ENCODE measurements at regions not wholly inside any gene's neighbourhood (a gene's known extent, or its start where the extent isn't known, plus 50 kb on each side); places are given as distances from the start of the nearest gene placed in this dataset.

GRCh38 chr5:74969726-74970125 lies 82.6 kb downstream of the GCNT4 start:
- Histone ChIP-seq H2AFZ (ENCODE audit: low read depth, low read length) (no peak overlapping the region), H3K27me3 (ENCODE audit: control insufficient read depth in 2 of 2, insufficient read depth in 2 of 2, low read length in 2 of 2) (no peaks in the 10 kb centered on the region), H3K4me2 (ENCODE audit: insufficient read depth, low read length) (no peak overlapping the region), H3K36me3 (ENCODE audit: control insufficient read depth, insufficient read depth, low read length) (no peaks in the 10 kb centered on the region), H3K9me1 (ENCODE audit: control insufficient read depth, insufficient read depth, low read length) (no peaks in the 10 kb centered on the region), H3K27ac (ENCODE audit: extremely low read depth, low read depth, low read length) (no peak overlapping the region), H3K9me3 (replicated peaks; ENCODE audit: control insufficient read depth, insufficient read depth, low read depth, low read length) (no peaks in the 10 kb centered on the region), H3K4me1 (replicated peaks in 1 of 2; ENCODE audit: control insufficient read depth in 2 of 2, insufficient read depth in 2 of 2, low read length in 2 of 2) (no peaks in the 10 kb centered on the region), H4K20me1 (replicated peaks; ENCODE audit: control insufficient read depth, insufficient read depth, low read length) (no peaks in the 10 kb centered on the region), H3K4me3 (no peak overlapping the region), H3K9ac (ENCODE audit: insufficient read depth in 1 of 2, low read depth in 2 of 2, low read length in 2 of 2) (no peak overlapping the region), H3K79me2 (ENCODE audit: control insufficient read depth, insufficient read depth, low read length) (no peaks in the 10 kb centered on the region)
- CTCF ChIA-PET (ENCODE audit: low intra/inter-chr PET ratio), result no interaction called here
- ATAC-seq (no peak), DNase-seq (ENCODE audit: extremely low read depth in 1 of 4, low spot score in 3 of 4) (no peak), FAIRE-seq (no peak)
- POLR2A ChIA-PET, result interaction anchor here (1.2 kb wide), 1 partner anchor 267 kb away, joined by 3 read pairs; the partner anchor contains the start of gene ANKRD31
- in situ Hi-C loops (cut with MboI), result no loop called here
- BruUV-seq (replicated peaks), result no TSS peak
- no peak for TF ChIP-seq CREB3 (tag; conservative IDR thresholded peaks at IDR 0.05; ENCODE audit: low read depth)
- TF ChIP-seq TFE3 (CRISPR knock-in tag; IDR thresholded peaks at IDR 0.05), result peak; percentile 56
- intact Hi-C loops (cut with micrococcal nuclease), result no loop called here
- WGBS (ENCODE audit: insufficient coverage, low coverage, missing lambda C conversion rate), result 2% methylated on average over 3 of the region's 3 CpGs

Data from K562 (cell line).